22Rv1 (cell line): ENCODE measurements at regions not wholly inside any gene's neighbourhood (a gene's known extent, or its start where the extent isn't known, plus 50 kb on each side); places are given as distances from the start of the nearest gene placed in this dataset.

ENCODE experiments used
- H3K27ac ChIP-seq: fragments of 450-650 bp; 2 replicates; pipeline ENCODE4 v1.5.1; 2017
- ZFX ChIP-seq: fragments of 450-650 bp; IDR thresholded peaks from 2 replicates; pipeline ENCODE4 v1.6.1; 2017; ENCODE audit warnings: antibody characterized with exemption, borderline replicate concordance
- TF ChIP-seq, protein P1 (sequence below): fragments of 450-650 bp; IDR thresholded peaks from 2 replicates; pipeline ENCODE4 v1.5.1; 2017; ENCODE audit warnings: mild to moderate bottlenecking

GRCh38 chr2:34011684-34012083, 412.6 kb upstream of the FAM98A start:
- TF ChIP-seq, protein P1, sequence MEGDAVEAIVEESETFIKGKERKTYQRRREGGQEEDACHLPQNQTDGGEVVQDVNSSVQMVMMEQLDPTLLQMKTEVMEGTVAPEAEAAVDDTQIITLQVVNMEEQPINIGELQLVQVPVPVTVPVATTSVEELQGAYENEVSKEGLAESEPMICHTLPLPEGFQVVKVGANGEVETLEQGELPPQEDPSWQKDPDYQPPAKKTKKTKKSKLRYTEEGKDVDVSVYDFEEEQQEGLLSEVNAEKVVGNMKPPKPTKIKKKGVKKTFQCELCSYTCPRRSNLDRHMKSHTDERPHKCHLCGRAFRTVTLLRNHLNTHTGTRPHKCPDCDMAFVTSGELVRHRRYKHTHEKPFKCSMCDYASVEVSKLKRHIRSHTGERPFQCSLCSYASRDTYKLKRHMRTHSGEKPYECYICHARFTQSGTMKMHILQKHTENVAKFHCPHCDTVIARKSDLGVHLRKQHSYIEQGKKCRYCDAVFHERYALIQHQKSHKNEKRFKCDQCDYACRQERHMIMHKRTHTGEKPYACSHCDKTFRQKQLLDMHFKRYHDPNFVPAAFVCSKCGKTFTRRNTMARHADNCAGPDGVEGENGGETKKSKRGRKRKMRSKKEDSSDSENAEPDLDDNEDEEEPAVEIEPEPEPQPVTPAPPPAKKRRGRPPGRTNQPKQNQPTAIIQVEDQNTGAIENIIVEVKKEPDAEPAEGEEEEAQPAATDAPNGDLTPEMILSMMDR = no peak
- no peak for TF ChIP-seq ZFX
- no peak overlapping the region for H3K27ac ChIP-seq

DNA sequence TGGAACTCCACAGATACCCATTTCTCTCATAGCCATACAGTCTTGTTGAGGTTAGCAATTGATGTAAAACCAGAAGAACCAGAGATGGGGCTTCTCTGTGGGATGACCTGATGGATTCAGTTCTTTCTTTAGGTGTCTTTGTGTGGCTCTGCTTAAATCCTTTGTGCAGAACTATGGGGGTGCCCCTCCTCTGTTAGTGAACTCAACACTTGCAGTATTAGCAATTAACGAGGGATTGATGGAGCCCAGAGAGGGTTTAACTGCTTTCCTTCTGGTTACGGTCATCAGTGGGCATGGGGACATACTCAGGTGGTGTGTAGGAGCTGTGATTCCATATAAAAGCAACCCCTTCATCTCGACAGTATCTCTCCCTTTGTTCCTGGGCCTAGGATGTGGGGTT, 406.8 kb upstream of the FAM98A start:
- no peak overlapping the region for H3K27ac ChIP-seq
- no peak for TF ChIP-seq ZFX
- TF ChIP-seq, protein P1 = no peak

- TF ChIP-seq, protein P1 = no peak
- TF ChIP-seq ZFX = no peak
- H3K27ac ChIP-seq = no peak overlapping the region
Measured at GRCh38 chr2:34004936-34005335, 405.8 kb upstream of the FAM98A start.

DNA sequence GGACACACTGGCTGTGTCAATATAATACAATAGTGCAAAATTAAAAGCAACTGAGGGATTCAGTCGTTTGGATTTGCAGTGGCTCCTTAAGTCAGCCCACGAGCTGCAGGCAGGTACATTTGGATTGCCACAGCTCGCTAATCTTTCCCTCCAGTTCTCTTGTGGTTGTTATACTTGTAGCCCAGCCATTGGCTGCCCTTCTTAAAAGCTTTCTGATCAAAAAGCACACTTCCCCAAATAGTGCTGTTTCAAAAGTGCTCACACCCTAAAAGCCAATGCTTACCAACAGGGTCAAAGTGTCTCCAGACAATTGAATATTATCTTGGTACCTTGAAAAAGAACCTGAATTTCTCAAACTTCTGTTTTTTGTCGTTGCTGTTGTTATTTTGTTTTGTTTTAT, 404.7 kb upstream of the FAM98A start:
- H3K27ac ChIP-seq = no peak overlapping the region
- no peak for TF ChIP-seq ZFX
- TF ChIP-seq, protein P1 = no peak

DNA sequence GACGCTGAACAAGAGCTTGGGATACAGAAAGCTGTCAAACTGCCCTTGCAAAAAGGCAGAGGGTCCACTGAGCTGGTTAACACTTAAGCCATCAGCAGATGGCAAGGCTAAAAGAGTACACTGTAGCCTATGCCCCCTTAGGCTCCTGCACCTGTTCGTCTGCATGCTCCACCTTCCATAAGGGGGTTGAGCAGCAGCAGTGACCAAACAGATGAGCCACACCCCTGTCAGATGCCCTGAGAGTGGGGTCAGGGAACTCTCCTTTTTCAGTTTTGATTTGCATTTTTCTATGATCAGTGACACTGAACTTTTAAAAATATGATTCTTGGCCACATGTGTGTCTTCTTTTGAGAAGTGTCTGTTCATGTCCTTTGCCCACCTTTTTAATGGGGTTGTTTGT, 402.5 kb upstream of the FAM98A start:
- H3K27ac ChIP-seq = no peak overlapping the region
- TF ChIP-seq ZFX = no peak
- TF ChIP-seq, protein P1 = no peak

GRCh38 chr2:33984131-33984530, 385.0 kb upstream of the FAM98A start:
- TF ChIP-seq, protein P1 = no peak
- no peak for TF ChIP-seq ZFX
- no peak overlapping the region for H3K27ac ChIP-seq

DNA sequence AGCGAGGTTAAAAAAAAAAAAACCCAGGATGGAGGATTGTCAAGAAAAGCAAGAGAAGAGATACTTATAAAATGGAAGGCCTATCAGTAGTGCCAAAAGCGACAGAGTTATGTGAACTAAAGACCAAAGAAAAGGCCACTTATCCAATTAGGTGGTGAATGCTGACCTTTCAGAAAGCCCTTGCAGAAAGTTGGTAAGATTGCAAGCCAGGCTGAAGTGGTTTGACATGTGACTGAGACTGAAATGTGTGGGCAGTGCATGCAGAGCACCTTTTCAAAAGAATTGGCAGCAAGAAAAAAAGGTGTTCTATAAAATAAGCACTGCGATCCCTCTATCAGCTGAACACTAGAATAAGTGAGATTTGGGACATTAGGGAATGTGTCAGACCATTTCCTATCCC, 379.4 kb upstream of the FAM98A start:
- no peak overlapping the region for H3K27ac ChIP-seq
- TF ChIP-seq ZFX = no peak
- TF ChIP-seq, protein P1 = no peak

GRCh38 chr2:33975498-33975897, 376.4 kb upstream of the FAM98A start:
- H3K27ac ChIP-seq = no peak overlapping the region
- TF ChIP-seq, protein P1 = no peak
- TF ChIP-seq ZFX = no peak
